Stimulated activated CD8-positive, alpha-beta memory T cell treated with anti-CD3 and anti-CD28 coated beads, Interleukin-15, amount 100 ng/mL, for 4 hours (primary cell): ENCODE measurements at regions not wholly inside any gene's neighbourhood (a gene's known extent, or its start where the extent isn't known, plus 50 kb on each side); places are given as distances from the start of the nearest gene placed in this dataset.
"Not testable (repeated sequence)": the region's sequence is repeated elsewhere in the genome, so short reads cannot be mapped to it uniquely, and the experiment has no call there.

Experiments
- DNase-seq, 2 donors: peaks; one replicate each; pipeline ENCODE4 v3.0.0-alpha.2; 2020; ENCODE audit warnings: low read depth in 2 of 2

DNA sequence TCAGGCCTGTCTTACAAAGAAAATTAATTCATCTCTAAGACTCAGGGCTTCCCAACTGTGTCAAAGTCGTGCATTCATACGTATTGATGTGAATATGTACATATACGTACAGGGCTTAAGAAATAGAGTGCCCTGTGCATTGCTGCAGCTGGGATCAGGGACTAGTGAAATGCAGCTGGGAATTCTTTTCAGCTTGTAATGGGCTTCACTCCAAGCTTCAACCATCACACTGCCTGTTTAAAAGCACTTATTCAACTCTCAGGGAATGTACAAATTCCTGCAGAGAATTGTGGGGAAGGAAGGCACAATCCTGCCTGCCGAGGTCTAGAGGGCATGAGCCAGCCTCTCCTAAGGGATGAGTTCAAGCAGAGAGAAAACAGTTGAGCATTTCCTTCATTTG lies 59.6 kb upstream of the MAN2A1 start:
- DNase-seq = no peak

DNA sequence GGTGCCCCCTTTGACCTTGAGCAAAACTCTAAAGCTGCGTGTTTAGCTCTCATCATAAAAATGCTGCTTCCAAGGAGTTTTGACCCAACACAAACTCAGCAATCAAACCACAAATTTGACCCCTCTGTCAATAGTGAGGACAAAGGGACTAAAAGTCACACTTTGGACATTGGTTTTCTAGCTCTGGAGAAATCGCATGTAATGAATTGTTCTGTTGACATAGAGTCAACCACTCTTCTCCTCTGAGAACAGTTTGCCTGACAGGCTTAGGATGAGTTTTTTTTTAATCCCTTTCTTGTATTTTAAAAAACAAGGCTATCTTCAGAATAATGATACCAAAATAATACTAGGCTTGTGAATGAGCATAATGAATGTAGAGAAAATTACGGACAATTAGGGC lies 61.1 kb upstream of the MAN2A1 start:
- DNase-seq = no peak

DNA sequence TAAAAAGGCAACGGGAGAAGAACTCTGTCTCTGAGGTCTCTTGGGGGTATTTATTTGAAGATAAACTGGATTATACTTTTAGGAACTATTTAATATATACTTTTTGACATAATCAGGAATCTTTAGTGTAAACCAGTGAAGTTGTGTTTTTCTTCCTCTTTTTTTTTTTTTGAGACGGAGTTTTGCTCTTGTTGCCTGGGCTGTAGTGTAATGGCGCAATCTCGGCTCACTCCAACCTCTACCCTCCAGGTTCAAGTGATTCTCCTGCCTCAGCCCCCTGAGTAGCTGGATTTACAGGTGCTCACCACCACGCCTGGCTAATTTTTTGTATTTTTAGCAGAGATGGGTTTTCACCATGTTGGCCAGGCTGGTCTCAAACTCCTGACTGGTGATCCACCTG lies 68.5 kb upstream of the MAN2A1 start:
- not testable (repeated sequence) for DNase-seq

DNA sequence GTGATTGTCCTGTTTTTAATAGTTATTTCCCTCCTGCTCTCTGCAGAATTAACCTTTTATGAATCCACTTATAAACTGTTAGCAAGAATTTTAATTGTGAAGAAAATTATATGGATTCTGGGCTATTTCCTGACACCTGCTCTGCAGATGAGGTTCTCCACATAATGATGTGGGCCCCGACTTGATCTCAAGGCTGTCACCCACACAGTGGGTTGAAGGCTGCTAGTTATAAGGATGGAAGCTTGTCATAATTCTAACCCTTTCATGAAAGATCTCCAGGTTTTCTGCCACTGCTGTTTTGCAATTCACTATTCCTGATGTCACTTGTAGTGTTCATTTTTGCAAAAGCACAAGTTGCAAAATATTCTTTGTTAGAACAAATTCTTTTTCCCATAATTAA lies 69.1 kb upstream of the MAN2A1 start:
- no peak for DNase-seq

DNA sequence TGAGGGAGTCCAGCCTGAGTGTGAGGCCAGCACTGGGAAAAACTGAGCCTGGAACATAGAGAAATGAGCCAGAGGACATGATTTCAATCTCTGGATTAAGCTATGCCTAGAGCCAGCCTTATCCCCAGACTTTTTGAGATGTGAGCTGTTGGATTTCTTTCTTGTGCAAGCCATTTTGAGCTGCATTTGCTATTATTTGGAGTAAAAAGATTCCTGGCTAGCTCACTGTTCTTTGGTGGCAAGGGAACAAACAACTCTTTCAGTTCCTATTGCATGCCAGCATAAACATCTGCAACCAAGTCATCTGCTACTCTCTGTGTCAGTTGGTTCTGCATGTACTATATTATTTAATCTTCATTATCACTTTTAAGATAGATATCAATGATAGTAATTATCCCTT lies 70.1 kb upstream of the MAN2A1 start:
- DNase-seq = no peak

DNA sequence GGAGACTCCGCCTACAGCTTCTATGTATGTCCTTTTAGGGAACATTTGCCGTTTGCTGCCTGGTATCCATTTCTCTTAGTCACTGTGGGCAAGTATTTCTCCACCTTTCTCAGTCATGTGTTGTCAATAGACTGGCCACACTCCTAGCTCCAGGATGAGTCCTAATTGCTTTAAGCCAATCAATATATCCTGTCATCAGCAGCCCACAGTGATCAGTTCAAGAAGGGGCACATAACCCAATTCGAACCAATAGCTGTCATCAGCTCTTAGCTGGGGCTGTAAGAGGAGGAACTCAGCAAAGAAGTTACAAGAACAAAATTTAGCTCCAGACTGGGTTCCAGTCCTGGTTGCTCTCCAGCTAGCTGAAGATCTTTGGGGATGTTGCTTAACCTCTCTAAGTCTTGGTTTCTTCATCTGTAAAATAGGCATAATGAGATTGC lies 70.7 kb upstream of the MAN2A1 start:
- no peak for DNase-seq

DNA sequence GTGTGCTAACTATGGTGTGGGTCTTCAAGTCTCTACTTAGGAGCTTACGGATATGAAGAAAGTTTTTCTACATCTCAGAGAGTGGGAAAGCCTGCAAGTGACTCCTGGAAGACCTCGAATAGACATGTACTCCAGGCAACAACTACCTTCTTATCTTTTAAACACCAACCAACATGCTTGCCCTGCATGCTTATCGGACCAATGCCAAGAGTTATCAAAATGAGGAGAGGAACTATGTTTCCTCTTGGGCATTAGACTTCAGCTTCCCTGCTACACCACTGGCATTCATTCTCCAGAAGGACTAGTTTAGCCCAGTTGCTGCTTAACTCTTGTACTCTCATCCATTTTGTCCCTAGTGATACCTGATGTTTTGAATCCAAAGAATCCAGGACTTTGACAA lies 74.7 kb upstream of the MAN2A1 start:
- no peak for DNase-seq

DNA sequence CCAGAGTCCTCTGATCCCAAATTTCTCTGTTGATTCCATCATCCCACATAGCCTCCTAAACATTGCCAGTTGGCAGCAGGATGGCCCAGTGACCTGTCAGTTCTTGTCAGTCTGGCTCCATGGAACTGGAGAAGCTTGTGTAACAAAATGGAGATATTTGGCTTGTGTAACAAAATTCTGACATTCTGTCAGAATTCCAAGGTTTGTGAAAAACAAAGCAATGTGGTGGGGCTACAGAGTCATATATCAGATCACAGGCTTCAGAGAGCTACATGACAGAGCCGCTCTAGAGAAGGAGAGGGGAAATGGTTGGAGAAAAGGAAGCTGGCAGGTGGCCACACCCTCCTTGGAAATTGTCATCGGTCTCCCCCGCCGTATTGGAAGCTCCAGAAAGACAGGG lies 75.4 kb upstream of the MAN2A1 start:
- DNase-seq = no peak

DNA sequence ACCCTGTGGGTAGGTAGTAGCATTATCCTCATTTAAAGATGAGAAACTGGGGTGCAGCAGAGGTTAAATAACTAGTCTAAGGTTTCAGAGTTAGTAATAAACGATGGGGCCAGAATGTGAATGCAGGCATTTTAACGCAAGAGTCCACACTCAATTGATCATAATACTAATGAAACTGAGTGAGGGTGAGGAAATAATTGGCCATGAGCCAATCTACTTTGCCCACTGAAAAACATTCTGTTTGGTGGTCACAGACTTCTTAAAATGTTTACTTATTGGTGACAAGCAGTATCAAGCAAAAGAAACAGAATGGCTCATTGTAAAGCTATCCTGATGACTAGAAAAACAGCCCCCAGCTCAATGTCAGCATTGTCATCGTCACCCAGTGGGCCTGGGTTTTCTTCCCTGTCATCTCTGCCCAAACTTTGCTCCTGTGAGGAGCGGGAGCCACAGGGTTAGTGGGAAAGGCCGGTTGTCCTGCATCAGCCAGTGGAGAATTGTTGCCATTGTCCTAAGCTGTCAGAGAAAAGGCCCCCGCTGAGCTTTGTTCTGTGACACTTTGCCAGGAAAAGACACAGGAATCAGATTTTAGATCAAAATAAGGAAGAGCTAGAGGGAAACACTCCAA lies 77.3 kb upstream of the MAN2A1 start:
- no peak for DNase-seq

DNA sequence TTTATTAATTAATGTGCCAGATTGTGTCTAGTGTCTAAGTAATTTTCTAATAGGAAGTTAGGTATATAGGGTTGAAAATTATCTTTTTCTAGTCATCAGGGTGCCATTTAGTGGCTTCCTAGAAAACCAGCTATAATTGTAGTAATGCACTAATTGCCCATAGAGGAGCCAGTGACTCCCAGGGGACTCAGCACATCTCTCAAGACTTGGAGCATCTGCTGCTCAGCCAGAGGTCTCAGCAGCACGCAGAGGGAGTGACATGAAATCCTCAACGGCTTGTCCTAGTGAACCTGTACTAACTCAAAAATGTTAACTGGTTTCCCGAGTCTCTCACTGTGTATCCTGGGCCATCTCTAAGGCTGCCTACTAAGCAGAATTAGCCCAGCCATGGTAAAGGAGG lies 78.2 kb upstream of the MAN2A1 start:
- DNase-seq = no peak

DNA sequence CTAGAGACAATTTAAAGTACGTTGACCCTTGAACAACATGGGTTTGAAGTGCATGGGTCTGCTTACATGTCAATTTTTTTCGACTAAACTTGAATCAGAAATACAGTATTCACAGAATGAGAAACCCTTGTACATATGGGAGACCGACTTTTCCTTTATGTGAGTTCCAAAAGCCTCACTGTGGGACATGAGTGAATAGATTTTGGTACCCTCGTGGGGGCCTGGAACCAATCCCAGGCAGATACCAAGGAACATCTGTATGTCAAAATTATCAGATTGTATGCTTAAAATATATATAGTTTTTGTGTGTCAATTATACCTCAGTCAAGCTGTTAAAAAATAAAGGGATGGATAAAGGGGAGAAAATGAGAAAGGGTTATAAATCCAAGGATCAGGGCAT lies 78.7 kb upstream of the MAN2A1 start:
- DNase-seq = no peak

DNA sequence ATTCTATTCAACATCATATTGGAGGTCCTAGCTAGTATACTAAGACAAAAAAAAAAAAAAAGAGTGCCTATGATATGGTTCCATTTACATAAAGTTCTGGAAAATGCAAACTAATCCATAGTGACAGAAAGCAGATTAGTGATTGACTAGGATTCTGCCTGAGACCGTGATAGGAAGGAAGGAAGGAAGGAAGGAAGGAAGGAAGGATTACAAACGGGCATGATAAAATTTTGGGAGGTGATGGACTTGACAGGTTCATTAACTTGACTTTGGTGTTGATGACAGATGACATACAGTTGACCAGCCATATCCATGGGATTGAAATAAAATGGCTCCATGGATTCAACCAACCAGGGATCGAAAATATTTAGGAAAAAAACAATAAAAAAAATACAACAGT lies 79.1 kb upstream of the MAN2A1 start:
- DNase-seq = no peak

DNA sequence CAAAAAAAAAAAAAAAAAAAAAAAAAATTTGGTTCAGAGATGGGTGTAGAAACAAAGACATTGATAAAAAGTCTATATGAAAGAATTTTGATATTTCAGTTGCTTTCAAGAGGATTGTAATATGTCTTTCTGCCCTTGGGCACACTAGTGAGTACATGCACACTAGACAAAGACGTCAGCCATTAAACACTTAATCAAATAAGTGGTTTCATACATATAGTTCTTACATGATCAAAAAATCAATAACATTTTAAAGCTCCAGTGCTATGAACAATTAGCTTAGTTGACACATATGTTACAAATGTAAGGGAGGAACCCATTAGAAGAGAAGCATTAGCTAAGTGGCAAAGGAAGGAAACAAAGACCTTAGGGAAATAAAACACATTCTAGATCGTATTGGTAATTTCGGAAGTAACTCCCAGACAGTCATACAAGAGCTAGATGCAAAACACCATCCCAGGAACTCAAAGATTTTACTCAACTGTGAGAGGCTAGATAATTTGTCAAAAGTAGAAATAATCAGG lies 84.5 kb upstream of the MAN2A1 start:
- DNase-seq = no peak

DNA sequence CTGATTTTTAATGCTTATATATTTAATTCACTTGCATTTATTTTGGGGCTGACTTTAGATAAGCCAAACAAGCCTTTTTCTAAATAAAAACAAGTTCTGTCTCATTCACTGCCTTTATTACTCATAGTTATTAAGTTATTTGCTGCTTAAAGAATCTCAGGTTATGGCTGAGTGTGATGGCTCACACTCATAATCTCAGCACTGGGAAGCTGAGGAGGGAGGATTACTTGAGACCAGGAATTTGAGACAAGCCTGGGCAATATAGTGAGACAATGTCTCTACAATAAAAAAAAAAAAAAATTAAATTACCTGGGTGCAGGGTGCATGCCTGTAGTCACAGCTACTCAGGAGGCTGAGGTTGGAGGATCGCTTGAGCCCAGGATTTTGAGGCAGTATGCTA lies 85.0 kb upstream of the MAN2A1 start:
- no peak for DNase-seq

DNA sequence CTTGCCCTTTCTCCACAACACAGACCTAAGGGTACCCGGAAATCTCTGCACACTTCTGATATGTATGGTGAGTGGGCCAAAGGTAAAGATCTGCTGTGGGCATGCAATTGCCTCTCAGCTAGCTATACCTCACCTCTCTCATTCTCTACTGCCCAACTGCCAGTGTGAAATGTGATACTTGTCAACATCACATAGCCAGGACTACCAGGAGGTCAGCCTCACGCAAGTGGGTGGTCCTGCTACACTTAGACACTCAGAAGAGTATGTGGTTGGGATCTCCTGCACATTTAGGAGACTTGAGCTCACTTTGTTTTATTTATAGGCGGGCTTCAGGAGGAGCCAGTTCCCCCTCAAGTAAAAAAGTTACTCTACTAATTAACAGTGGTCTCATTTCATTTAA lies 88.0 kb upstream of the MAN2A1 start:
- DNase-seq = no peak

DNA sequence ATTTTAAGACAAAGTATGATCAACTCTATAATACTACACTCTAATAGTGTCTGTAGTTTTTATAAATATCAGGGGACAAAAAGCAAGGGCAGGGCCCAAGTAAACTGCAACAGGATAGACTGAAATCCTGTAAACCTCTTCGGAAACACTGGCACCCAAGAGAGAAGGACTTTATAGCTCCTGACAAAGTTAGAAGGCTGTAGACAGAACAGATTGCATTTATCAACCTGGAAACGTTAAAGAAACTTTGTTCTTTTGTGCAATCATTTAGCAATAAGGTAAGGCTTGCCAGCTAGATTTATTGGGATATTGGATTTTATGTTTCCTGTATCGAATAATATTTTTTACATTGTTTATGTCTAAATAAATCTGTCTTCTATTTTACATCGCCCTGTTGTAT lies 91.8 kb upstream of the MAN2A1 start:
- DNase-seq = no peak

DNA sequence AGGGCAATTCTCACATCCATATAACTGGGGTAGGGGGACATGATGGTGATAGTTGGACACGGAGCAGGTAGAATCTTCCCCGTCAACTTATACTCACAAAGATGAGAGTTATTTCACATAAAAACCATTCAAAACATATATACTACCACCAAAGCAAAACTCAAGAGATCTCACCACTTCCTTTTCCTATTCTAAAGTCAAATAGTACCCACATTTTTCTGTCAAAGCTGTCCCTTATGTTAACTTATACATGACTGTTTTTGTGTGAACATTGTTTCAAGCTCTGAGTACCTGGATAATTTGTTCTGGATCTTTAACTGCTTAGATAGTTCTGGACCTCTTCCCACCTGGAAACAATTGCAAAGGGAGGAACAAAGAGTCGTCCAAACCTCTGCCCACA lies 95.5 kb upstream of the MAN2A1 start:
- no peak for DNase-seq

DNA sequence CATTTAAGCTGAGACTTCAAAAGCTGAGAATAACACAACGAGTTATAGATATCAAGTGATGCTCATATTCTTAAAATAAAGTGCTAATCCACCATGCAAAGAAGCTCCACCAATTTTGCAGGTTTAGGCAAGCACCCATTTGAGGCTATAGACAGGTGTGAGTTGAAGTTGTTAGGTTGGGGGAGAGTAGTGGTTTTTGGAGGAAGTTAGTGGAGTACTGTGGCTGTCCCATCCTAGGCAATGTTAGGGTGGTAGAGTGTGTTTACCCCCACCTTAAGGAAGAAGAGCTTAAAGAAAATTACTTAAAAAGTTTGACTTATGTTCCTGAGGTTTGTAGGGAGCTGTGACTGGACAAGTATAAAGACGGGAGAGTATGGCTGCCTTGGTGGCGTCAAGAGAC lies 98.9 kb upstream of the MAN2A1 start:
- DNase-seq = no peak

DNA sequence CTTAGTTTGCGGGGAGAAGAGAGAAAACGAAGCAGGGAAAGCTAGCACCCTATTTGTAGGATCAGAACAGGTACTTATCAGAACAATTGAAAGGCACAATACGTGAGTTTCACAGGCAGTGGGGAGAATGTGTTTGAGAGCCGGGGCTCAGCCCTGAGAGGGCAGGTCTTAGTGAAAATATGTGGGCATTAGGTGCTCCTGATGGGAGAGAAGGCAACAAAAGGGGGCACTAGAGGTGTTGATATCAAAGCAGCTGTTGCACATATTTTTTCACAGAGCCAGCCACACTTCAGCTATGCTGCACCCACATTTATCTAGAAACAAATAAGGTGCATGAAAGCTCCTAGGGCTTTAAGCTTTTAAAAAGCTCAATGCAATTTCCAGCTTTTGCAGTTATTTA lies 99.7 kb upstream of the MAN2A1 start:
- DNase-seq = no peak

DNA sequence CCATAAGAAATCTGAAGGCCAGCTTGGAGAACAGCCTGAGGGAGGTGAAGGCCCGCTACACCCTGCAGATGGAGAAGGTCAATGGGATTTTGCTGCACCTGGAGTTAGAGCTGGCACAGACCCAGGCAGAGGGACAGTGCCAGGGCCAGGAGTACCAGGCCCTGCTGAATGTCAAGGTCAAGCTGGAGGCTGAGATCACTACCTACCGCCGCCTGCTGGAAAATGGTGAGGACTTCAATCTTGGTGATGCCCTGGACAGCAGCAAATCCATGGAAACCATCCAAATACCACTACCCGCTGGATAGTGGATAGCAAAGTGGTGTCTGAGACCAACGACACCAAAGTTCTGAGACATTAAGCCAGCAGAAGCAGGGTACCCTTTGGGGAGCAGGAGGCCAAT lies 100.5 kb upstream of the MAN2A1 start:
- DNase-seq = no peak

DNA sequence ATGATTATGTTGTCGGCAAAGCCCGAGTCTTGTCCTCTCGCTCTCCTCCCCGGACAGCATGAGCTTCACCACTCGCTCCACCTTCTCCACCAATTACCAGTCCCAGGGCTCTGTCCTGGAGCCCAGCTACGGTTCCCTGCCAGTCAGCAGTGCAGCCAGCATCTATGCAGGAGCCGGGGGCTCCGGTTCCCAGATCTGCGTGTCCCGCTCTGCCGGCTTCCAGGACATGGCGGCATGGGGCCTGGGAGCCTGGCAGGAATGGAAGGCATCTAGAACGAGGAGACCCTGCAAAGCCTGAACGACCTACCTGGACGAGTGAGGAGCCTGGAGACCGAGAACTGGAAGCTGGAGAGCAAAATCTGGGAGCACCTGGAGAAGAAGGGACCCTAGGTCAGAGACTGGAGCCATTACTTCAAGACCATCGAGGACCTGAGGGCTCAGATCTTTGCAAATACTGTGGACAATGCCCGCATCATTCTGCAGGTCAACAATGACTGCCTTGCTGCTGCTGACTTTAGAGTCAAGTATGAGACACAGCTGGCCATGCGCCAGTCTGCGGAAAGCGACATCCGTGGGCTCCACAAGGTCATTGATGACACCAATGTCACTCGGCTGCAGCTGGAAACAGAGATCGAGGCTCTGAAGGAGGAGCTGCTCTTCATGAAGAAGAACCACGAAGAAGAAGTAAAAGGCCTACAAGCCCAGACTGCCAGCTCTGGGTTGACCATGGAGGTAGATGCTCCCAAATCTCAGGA lies 101.3 kb upstream of the MAN2A1 start:
- DNase-seq = no peak

DNA sequence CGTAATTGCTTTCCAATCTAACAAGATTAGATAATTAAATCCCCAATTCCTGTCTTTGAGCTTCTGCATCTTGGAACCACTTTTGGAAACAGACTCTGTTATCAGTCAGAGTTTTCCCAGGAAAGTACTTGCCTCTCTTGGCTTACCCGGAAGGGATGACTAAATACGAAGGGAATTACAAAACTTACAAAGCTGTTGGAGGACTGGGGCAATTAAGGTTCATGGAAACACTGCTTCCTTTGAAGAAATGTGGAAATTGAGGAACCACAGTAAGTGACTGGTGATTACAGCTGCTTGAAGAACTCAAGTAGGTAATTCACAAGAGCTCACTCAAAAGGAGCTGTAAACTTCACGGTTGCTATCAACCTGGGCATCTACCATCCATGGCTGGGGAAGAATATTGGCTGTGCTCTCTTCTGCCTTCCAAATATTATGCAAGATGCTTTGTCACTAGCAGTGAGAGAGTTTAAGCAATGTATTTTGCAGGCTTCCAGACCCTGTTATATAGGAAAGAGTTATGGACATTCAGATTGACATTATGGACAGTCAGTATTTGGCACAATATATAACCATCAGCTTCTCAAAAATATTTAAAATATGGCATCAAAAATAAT lies 104.6 kb upstream of the MAN2A1 start:
- no peak for DNase-seq

DNA sequence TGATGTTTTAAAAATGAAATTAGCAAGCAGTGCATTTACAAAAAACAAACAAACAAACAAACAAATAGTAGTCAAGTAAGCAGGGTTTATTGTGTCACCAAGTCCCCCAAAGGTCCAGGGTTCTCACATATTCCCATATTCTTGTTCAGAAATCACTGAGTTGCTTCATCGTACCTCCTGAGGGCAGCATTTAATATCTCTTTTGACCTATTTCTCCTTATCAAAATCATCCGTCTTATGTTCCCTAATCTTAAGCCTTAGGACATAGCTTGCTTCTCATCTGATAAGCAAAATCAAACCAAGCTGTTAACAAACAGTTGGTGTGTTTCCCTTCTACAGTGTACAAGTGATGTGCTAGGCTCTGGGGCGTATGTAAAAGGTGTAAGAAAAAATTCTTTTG lies 109.5 kb upstream of the MAN2A1 start:
- DNase-seq = no peak
